ENCODE measurements at regions not wholly inside any gene's neighbourhood (a gene's known extent, or its start where the extent isn't known, plus 50 kb on each side); places are given as distances from the start of the nearest gene placed in this dataset.

DNA sequence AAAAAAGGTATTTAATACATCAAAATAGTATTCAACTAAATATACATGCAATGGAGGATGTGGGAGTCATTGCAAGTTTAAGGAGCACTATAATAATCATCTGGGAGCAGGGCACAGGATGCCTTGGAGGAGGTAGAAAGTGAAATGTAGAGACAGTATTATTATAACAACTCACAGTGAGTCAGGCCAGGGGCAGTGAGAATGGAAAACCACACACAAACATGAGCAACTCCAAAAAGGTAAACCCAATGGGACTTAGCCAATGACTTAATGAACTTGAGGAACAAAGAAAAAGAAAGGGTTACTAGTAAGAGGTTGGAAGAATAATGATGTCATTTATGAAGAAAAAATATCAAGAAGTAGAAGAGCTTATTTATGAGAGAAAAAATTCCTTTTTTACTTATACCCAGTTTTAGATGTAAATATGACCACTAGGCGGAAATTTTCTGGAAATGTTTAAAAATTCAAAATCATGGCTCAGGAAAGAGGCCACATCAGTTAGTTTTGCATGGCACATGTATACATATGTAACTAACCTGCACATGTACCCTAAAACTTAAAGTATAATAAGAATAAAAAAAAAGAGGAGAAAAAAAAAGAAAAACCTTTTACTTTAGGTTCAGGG, 389.3 kb downstream of the SUCLA2 start:
- H3K4me3 ChIP-seq (ENCODE audit: low read depth, low read length) = no peak overlapping the region
- no peak for FAIRE-seq
- DNase-seq (ENCODE audit: low read depth) = no peak
- H3K36me3 ChIP-seq (ENCODE audit: control insufficient read depth, insufficient read depth, low read length) = no peaks in the 10 kb centered on the region
- TF ChIP-seq, protein P1, sequence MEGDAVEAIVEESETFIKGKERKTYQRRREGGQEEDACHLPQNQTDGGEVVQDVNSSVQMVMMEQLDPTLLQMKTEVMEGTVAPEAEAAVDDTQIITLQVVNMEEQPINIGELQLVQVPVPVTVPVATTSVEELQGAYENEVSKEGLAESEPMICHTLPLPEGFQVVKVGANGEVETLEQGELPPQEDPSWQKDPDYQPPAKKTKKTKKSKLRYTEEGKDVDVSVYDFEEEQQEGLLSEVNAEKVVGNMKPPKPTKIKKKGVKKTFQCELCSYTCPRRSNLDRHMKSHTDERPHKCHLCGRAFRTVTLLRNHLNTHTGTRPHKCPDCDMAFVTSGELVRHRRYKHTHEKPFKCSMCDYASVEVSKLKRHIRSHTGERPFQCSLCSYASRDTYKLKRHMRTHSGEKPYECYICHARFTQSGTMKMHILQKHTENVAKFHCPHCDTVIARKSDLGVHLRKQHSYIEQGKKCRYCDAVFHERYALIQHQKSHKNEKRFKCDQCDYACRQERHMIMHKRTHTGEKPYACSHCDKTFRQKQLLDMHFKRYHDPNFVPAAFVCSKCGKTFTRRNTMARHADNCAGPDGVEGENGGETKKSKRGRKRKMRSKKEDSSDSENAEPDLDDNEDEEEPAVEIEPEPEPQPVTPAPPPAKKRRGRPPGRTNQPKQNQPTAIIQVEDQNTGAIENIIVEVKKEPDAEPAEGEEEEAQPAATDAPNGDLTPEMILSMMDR (IDR thresholded peaks at IDR 0.05; ENCODE audit: insufficient read depth, low read length, severe bottlenecking) = no peak
- no peaks in the 10 kb centered on the region for H3K27me3 ChIP-seq (ENCODE audit: control insufficient read depth, insufficient read depth, low read length)

DNA sequence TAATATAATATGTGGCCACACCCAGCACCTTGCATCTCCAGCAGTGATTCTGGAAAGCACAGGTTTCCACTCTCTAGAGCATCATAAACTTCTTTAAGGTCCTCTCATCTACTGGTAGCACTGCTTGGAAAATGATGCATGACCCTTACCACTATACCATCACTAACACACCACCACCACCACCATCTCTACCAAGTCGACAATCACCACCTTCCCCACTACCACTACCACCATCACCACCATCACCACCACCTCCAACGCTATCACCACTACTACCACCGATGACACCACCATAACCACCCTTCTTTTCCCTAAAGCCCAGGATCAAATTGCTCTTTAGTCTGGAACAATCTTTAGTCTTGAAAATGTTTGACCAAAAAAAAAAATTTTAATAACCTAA, 390.4 kb downstream of the SUCLA2 start:
- H3K4me3 ChIP-seq (ENCODE audit: low read depth, low read length) = no peak overlapping the region

DNA sequence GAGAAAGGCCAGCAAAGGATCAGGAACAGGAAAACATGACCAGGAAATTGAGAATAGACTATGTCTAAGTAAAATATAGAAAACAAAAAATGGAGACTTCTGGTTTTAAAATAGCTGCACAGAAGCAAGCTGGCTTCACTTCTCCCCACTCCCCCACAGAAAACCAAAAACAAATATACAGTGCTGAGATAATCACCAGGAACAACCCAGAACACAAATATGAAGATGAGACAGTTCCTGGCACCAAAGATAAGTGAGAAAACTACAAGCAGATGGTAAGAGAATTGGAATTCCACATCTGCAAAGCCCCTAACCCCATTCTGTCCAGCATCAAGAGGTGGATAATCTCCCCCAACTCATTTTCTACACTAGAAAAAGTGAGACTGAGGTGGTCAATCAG, 397.7 kb downstream of the SUCLA2 start:
- no peak for DNase-seq (ENCODE audit: low read depth)
- TF ChIP-seq, protein P1 (IDR thresholded peaks at IDR 0.05; ENCODE audit: insufficient read depth, low read length, severe bottlenecking) = no peak
- H3K27me3 ChIP-seq (ENCODE audit: control insufficient read depth, insufficient read depth, low read length) = no peaks in the 10 kb centered on the region
- H3K36me3 ChIP-seq (ENCODE audit: control insufficient read depth, insufficient read depth, low read length) = no peaks in the 10 kb centered on the region
- FAIRE-seq = no peak
- no peak overlapping the region for H3K4me3 ChIP-seq (ENCODE audit: low read depth, low read length)

More for the DNA sequence above, 390.4 kb downstream of the SUCLA2 start:
- DNase-seq (ENCODE audit: low read depth) = no peak
- Histone ChIP-seq H3K27me3 (ENCODE audit: control insufficient read depth, insufficient read depth, low read length) (no peaks in the 10 kb centered on the region), H3K36me3 (ENCODE audit: control insufficient read depth, insufficient read depth, low read length) (no peaks in the 10 kb centered on the region)
- TF ChIP-seq, protein P1 (IDR thresholded peaks at IDR 0.05; ENCODE audit: insufficient read depth, low read length, severe bottlenecking) = no peak
- FAIRE-seq = no peak

DNA sequence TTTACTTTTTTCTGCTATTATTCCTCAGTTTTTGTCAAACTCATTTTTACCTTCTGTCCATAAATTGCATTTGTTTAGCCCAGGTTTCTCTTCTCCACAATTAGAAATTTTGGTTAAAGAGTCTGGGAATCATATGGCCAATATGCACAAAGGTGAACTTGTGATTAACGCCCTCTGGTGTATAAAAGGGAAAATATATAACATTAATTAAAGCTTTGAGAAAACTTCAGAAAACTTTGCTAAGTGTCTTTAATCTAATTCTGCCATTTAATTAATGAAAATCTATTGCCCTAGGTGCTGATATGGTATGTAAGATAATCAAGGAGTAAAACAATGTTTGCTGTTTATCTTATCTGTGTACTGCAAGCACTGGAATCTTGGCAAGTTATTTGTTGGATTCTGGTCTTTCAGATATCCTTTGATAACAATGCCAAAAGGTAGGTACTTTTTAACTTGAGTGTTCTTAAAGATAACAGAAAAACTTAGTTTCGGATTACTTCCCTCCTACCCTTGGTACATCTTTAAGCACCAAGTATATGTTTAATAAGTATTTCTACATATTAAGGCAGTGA, 402.6 kb downstream of the SUCLA2 start:
- no peaks in the 10 kb centered on the region for H3K36me3 ChIP-seq (ENCODE audit: control insufficient read depth, insufficient read depth, low read length)
- DNase-seq (ENCODE audit: low read depth) (peak; percentile 13), FAIRE-seq (no peak)
- no peak overlapping the region for H3K4me3 ChIP-seq (ENCODE audit: low read depth, low read length)
- H3K27me3 ChIP-seq (ENCODE audit: control insufficient read depth, insufficient read depth, low read length) = no peaks in the 10 kb centered on the region
- TF ChIP-seq, protein P1 (IDR thresholded peaks at IDR 0.05; ENCODE audit: insufficient read depth, low read length, severe bottlenecking) = peak; percentile 4

DNA sequence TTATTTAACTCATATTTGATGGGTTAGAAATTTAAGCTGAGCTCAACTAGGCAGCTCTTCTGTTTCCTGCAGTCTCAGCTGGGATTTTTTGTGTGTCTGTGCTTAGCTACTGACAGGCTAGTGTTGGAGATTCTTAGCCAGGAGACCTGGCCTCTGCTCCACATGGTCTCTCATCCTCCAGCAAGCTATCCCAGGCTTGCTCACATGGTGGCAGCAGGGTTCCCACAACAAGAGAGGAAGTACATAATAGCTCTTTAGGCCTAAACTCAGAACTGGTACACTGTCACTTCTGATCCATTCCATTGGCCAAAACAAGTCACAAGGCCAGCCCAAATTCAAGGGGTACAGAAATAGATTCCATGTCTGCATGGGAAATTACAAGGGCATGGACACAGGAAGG, 406.2 kb downstream of the SUCLA2 start:
- FAIRE-seq (no peak), DNase-seq (ENCODE audit: low read depth) (no peak)
- Histone ChIP-seq H3K4me3 (ENCODE audit: low read depth, low read length) (no peak overlapping the region), H3K36me3 (ENCODE audit: control insufficient read depth, insufficient read depth, low read length) (no peaks in the 10 kb centered on the region), H3K27me3 (ENCODE audit: control insufficient read depth, insufficient read depth, low read length) (no peaks in the 10 kb centered on the region)
- TF ChIP-seq, protein P1 (IDR thresholded peaks at IDR 0.05; ENCODE audit: insufficient read depth, low read length, severe bottlenecking) = no peak

DNA sequence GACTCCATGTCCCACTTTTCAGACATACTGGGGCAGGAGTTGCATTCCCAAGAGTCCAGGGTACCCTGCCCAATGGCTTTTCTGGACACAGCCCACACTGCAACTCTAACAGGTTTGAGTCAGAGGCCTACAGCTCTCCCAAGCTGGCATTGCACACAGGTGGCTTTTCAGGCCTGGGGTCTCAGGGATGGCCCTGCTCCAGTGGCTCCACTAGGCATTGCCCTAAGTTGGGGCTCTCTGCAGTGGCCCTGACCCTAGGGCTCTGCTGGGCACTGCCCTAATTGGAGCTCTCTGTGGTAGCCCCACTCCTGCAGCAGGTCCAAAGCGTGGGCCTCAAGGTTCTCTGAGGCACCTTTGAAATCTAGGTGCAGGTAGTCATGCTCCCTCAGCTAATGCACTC, 408.8 kb downstream of the SUCLA2 start:
- DNase-seq (ENCODE audit: low read depth) (no peak), FAIRE-seq (no peak)
- Histone ChIP-seq H3K4me3 (ENCODE audit: low read depth, low read length) (no peak overlapping the region), H3K27me3 (ENCODE audit: control insufficient read depth, insufficient read depth, low read length) (no peaks in the 10 kb centered on the region), H3K36me3 (ENCODE audit: control insufficient read depth, insufficient read depth, low read length) (no peaks in the 10 kb centered on the region)
- TF ChIP-seq, protein P1 (IDR thresholded peaks at IDR 0.05; ENCODE audit: insufficient read depth, low read length, severe bottlenecking) = no peak
